HG03354 (cell line): ENCODE measurements at regions not wholly inside any gene's neighbourhood (a gene's known extent, or its start where the extent isn't known, plus 50 kb on each side); places are given as distances from the start of the nearest gene placed in this dataset.
"Not testable (repeated sequence)": the region's sequence is repeated elsewhere in the genome, so short reads cannot be mapped to it uniquely, and the experiment has no call there.

ENCODE experiments used
- ATAC-seq: cut with Tn5 transposase; IDR thresholded peaks from one replicate; pipeline ENCODE4 v1.9.1; 2021; ENCODE audit warnings: mild to moderate bottlenecking; ENCODE audit not compliant: unreplicated experiment, poor library complexity, severe bottlenecking

DNA sequence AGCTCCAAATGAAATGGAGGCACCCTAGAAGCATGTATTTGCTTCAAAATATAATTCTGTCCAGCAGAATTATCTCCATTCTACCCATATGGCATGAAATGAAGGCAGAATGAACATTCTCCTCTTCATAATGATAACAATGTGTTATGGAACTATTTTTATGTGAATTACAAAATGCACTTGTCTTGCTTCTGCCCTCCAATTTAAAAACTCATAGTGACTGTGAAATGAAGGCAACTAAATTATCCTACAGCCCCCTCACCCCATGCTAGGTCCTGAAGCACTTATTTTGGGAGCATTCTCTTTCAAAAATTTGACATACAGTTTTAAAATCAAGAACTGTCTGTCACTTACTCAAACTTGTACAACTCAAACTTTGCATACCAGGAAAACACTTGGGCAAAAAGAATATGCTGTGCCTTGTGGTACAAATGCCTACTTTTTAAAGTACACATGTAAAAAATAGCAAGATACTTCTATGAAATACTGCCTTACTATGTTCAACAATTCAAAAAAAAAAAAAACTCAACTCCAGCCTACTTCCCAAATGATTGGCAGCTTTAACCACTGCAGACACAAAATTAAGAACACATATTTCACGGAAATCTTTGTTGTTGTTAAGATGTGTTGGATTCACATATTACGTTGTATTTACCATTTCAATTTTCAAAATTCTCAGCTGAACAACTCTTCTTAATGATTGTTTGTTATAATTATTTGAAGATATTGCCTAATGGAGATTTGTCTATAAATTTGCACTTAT is 213.3 kb upstream of the NFIA start:
- no peak for ATAC-seq

GRCh38 chr1:60867782-60868181 is 214.6 kb upstream of the NFIA start:
- no peak for ATAC-seq

GRCh38 chr1:60866917-60867531 is 215.3 kb upstream of the NFIA start:
- ATAC-seq, result no peak

DNA sequence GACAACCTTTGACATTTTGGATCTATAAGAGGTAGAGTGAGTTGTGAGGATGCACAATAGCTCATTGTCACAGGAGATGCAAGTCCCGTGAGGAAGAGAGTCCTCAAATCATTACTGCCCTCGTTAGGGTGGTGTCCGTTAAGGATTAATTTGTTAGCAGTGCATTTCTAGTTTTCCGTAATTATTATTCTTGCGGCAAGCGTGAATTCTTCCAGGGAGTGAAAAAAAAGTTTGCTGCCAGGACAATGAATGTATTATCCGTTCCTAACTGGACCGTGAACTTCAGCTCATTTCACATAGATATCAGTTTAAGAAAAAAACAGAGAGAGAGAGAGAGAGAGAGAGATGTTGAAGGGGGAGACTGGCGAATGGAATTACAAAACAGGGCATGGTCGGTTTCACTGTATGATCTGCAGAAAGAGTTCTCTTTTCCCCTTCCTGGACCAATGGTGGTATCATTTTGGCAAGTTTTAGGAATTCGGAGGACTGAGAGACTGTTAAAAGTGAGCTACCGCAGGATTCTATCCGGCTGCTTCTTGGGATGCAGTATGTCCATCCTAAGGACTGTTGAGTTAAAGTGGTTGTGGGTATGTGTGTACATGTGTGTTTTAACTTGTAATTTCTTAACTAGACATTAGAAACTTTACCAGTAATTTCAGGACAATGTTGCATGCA is 216.0 kb upstream of the NFIA start:
- ATAC-seq, result no peak

DNA sequence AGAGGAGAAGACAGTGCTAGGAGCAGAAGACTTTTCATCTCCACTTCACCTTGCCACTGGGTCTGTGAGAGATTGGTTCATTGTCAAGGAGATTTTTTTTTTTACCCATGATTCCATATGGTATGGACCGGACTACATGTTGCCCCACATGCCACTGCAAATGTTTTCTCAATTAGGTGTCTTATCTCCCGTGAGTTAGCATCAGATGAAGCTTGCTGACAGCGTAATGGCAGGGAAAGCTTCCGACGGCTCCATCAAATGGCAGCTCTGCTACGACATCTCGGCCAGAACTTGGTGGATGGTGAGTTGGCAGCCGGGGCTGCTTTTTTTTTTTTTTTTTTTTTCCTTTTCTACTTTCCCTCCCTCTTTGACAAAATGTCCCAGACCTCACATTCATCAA is 217.2 kb upstream of the NFIA start:
- no peak for ATAC-seq

DNA sequence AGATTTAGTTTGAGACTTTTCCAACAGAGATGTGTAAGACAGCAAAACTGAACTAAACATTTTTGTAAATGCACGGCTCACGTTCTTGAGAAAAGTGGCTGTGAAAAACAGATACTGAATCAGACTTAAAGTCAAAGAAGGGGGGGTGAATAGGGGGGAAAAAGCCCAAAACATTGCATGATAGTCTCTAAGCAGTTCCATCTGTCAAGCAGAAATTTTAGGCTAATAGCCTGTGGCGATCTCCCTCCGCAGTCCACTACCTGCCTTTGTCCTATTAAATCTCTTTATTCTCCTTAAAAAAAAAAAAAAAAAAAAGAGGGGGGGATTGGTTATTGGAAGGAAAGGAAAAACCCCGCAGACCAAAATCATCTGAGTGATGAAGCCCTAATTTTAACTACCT is 217.6 kb upstream of the NFIA start:
- ATAC-seq, result no peak

DNA sequence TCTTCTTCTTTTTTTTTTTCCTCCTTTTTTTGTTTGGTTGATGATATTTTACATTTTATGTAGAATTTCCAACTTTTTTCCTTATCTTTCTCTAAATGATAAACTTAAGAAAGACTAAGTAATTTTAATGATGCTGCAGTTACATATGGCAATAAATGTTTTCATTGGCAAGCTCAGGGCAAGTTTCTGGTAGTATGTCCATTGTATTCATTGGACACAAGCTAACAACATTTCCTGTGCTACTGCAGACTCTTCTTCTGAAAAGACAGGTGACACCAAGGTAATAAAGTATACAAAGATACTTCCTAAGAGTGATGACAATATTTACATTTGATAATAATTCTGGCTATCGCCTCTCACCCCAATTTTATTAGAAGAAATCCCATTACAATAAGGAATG is 219.2 kb upstream of the NFIA start:
- no peak for ATAC-seq

DNA sequence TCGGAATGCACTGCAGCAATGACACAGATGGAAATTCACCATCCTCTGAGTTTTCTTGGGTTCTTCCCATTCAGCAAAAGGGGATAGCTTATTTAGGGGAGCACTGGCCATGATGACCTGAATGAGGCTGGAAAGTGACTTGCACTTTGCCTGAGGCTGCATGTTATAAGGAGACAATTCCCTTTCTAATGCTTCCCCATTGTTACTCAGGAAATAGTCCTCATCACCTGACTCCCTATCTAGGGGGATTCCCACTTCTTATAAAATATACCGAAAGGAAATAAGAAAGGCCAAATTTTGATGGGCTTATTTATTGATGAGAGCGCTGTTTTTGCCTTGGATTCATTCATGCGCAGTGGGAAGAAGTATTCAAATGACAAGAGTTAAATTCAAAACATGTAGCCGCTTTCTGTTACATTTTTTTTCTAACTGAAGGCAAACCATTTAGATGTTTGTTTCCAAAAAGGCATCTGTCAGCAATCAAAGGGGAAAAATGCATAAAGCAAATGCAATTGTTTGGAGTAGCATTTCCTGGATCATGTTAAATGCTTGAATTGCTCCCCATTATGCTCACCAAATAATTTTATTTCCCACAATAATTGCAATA is 220.3 kb upstream of the NFIA start:
- ATAC-seq, result no peak

DNA sequence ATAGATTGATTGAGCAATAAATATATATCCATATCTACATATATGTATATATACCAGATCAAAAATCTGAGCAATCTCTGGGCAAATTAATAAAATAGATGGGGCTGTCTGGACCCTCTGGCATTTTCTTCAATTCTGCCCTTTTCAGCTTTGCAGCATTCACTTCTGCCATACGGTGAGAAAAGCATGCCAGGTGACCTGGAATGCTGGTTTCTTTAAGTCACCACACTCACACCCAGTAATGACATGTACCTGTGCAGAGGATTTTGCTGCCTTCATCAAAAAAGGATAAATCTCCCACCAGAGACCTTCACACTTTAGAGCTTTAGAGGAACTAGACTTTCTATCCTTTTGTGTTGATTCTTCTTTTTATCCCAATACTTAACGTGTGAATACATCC is 223.2 kb upstream of the NFIA start:
- ATAC-seq, result no peak

DNA sequence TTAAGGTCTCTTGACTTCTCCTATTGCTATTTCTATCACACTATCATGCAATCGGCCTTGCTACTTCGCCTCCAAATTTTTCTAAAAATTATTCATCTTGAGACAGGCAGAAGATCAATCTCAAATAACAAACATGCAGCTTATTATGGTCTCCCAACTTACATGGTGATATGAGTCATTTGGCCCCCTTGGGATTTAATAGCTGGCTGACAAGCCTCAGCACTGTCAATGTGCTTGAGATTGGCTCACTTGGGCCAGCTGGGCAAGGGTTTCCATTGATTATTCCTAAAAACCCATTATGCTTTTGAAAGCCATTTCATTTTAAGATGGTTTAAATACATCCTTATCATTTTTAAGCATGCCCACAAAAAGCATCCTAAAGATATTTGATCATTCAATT is 224.5 kb upstream of the NFIA start:
- ATAC-seq, result no peak

DNA sequence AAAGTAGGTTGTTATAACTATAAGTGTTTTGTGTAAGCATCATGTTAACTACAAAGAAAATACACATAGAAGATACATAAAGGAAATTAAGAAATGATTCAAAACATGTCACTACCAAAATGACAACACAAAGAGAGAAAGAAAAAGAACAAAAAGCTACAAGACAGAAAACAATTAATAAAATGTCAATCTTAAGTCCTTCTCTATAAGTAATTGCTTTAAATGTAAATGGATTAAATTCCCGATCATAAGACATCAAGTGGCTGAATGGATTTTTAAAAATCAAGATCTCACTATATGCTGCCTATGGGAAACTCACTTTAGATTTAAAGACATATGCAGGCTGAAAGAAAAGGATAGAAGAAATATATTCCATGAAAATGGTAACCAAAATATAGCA is 232.3 kb upstream of the NFIA start:
- no peak for ATAC-seq

DNA sequence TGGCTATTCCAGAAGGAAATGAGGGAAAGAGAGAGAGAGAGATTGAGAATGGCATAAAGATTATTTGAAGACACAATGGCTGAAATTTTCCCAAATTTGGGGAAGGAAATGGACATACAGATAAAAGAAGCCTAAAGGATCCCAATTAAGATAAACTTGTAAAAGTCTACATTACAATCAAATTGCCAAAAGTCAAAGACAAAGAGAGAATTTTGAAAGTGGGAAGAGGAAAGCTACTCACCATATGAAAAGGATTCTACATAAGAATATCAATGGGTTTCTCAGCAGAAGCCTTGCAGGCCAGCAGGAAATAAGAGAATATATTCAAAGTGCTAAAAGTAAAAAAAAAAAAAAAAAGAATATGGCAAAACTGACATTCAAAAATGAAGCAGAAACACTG is 233.0 kb upstream of the NFIA start:
- ATAC-seq, result no peak

GRCh38 chr1:60848583-60849188 is 233.7 kb upstream of the NFIA start:
- no peak for ATAC-seq

DNA sequence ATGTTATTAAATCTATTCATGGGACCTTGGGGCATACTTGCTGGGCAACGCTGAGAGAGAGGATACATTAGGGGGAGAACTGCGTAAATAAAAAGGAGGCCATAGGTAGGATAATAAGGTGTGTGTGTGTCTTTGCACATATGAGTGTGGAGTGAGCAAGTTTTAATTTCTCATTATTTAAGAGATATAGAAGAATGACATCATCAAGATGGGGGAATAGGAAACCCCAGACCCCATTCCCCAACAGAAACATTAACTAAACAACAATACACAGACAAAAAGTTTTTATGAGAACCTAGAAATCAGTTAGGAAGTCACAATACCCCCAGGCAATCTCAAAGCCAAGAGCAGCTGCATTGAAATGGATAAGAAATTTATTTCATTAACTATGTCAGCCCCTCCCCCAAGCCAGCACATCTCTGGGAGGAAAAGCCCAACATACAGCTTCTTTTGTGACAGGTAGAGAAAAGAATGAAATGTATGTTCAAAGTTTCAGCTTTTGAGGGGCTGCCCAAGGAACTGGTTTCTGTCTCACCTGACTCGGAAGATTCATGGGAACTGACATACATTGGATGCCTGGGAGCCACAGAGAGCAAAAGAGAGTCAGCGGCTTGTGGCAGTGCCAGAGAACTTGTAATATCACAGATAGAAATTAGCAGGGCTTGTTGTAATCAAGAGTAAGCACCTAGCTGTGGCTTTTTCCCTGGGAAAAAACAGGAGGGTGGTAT is 234.3 kb upstream of the NFIA start:
- no peak for ATAC-seq

DNA sequence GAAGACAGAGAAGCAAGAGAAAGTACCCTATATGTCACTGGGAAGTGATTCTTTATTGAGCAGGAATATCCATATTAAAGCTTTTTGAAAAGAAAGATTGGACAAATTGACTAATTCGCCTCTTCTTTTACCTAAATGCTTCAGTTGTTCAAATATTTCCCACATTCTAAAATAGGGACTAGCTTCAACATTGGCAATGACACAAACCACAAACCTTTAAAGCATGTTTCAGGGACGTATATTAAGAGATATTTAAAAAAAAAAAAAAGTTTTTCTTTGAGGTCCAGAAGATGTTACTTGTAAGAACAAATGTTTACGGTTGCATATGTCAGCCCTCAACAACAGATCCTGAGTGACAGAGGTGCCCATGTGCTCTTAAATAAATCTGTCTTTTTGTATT is 235.0 kb upstream of the NFIA start:
- no peak for ATAC-seq

DNA sequence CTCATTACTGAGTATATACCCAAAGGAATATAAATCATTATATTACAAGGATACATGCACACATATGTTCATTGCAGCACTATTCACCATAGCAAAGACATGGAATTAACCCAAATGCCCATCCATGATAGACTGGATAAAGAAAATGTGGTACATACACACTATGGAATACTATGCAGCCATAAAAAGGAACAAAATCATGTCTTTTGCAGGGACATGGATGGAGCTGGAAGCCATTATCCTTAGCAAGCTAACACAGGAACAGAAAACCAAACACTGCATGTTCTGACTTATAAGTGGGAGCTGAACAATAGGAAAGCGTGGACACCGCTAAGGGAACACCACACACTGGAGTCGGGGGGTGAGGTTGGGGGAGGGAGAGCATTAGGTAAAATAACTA is 236.7 kb upstream of the NFIA start:
- not testable (repeated sequence) for ATAC-seq

- ATAC-seq, result no peak
Measured at GRCh38 chr1:60842304-60842703, 240.1 kb upstream of the NFIA start.

- no peak for ATAC-seq
Measured at GRCh38 chr1:60841116-60842046, 241.0 kb upstream of the NFIA start.

GRCh38 chr1:60840476-60840875 is 241.9 kb upstream of the NFIA start:
- ATAC-seq, result not testable (repeated sequence)
